ENCODE measurements at regions not wholly inside any gene's neighbourhood (a gene's known extent, or its start where the extent isn't known, plus 50 kb on each side); places are given as distances from the start of the nearest gene placed in this dataset.
"Not testable (repeated sequence)": the region's sequence is repeated elsewhere in the genome, so short reads cannot be mapped to it uniquely, and the experiment has no call there.

DNA sequence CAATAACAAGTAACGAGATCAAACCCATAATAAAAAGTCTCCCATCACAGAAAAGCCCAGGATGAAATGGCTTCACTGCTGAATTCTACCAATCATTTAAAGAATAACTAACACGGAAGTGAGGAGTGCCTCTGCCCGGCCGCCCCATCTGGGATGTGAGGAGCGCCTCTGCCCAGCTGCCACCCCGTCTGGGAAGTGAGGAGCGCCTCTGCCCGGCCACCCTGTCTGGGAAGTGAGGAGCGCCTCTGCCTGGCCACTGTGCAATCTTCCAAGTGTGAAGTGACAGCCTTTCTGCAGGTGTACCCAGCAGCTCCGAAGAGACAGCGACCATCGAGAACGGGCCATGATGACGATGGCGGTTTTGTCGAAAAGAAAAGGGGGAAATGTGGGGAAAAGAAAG is 528.8 kb upstream of the GRIA3 start:
- TF ChIP-seq, protein P1, sequence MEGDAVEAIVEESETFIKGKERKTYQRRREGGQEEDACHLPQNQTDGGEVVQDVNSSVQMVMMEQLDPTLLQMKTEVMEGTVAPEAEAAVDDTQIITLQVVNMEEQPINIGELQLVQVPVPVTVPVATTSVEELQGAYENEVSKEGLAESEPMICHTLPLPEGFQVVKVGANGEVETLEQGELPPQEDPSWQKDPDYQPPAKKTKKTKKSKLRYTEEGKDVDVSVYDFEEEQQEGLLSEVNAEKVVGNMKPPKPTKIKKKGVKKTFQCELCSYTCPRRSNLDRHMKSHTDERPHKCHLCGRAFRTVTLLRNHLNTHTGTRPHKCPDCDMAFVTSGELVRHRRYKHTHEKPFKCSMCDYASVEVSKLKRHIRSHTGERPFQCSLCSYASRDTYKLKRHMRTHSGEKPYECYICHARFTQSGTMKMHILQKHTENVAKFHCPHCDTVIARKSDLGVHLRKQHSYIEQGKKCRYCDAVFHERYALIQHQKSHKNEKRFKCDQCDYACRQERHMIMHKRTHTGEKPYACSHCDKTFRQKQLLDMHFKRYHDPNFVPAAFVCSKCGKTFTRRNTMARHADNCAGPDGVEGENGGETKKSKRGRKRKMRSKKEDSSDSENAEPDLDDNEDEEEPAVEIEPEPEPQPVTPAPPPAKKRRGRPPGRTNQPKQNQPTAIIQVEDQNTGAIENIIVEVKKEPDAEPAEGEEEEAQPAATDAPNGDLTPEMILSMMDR (IDR thresholded peaks at IDR 0.05; ENCODE audit: low read length), result not testable (repeated sequence)
- TF ChIP-seq EZH2phosphoT487 (IDR thresholded peaks at IDR 0.05; ENCODE audit: low read length), result not testable (repeated sequence)
